ENCODE measurements at regions not wholly inside any gene's neighbourhood (a gene's known extent, or its start where the extent isn't known, plus 50 kb on each side); places are given as distances from the start of the nearest gene placed in this dataset.

GRCh38 chr10:92773776-92774175 is 74.5 kb upstream of the EXOC6 start:
- TF ChIP-seq MYC (IDR thresholded peaks at IDR 0.05; ENCODE audit: low read depth, low read length), result no peak
- TF ChIP-seq, protein P1, sequence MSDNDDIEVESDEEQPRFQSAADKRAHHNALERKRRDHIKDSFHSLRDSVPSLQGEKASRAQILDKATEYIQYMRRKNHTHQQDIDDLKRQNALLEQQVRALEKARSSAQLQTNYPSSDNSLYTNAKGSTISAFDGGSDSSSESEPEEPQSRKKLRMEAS (IDR thresholded peaks at IDR 0.05; ENCODE audit: low read depth, low read length), result no peak
- TF ChIP-seq CTCF (IDR thresholded peaks at IDR 0.05; ENCODE audit: low read depth, low read length), result no peak
- TF ChIP-seq POLR2A (IDR thresholded peaks at IDR 0.05; ENCODE audit: extremely low read depth, insufficient read length), result no peak

Data from NB4 (cell line).